Liver (tissue), 8 donors: ENCODE measurements at regions not wholly inside any gene's neighbourhood (a gene's known extent, or its start where the extent isn't known, plus 50 kb on each side); places are given as distances from the start of the nearest gene placed in this dataset.

ENCODE experiments used
- DNase-seq: peaks from one replicate; pipeline ENCODE4 v3.0.0-alpha.2; 2017; ENCODE audit warnings: low spot score
- H3K27ac ChIP-seq, 2 donors: one replicate each; pipeline ENCODE4 v1.7.0; 2013; ENCODE audit warnings: inconsistent platforms in 2 of 2, low read length in 2 of 2, control low read depth in 1 of 2, low read depth in 1 of 2, mild to moderate bottlenecking in 1 of 2
- H3K27me3 ChIP-seq, 4 donors: one replicate each; pipeline versions ENCODE4 v1.6.1 to v1.7.0; 2013; ENCODE audit warnings: low read length in 3 of 4, inconsistent platforms in 1 of 4, mild to moderate bottlenecking in 1 of 4, moderate library complexity in 1 of 4; ENCODE audit not compliant: control insufficient read depth in 4 of 4, insufficient read depth in 4 of 4
- H3K36me3 ChIP-seq, 4 donors: one replicate each; pipeline versions ENCODE4 v1.6.1 to v1.7.0; 2013; ENCODE audit warnings: low read length in 3 of 4, mild to moderate bottlenecking in 3 of 4, low read depth in 1 of 4, moderate library complexity in 1 of 4; ENCODE audit not compliant: control insufficient read depth in 4 of 4, insufficient read depth in 3 of 4
- H3K4me1 ChIP-seq, 4 donors: one replicate each; pipeline versions ENCODE4 v1.6.1 to v1.7.0; 2013; ENCODE audit warnings: low read length in 3 of 4, mild to moderate bottlenecking in 3 of 4, moderate library complexity in 1 of 4; ENCODE audit not compliant: control insufficient read depth in 4 of 4, insufficient read depth in 4 of 4
- H3K4me3 ChIP-seq, 3 donors: one replicate each; pipeline versions ENCODE4 v1.6.1 to v1.7.0; 2013; ENCODE audit warnings: low read length in 3 of 3, control low read depth in 1 of 3, low read depth in 1 of 3, mild to moderate bottlenecking in 1 of 3
- H3K9ac ChIP-seq, 2 donors: one replicate each; pipeline ENCODE4 v1.7.0; 2013; ENCODE audit warnings: low read length in 2 of 2, mild to moderate bottlenecking in 2 of 2, moderate library complexity in 2 of 2, control low read depth in 1 of 2, low read depth in 1 of 2
- H3K9me3 ChIP-seq, 4 donors: one replicate each; pipeline versions ENCODE4 v1.6.1 to v1.7.0; 2013; ENCODE audit warnings: low read length in 3 of 4; ENCODE audit not compliant: control insufficient read depth in 4 of 4
- ATF3 ChIP-seq: IDR thresholded peaks from 2 replicates; pipeline ENCODE4 v1.6.1; 2016; ENCODE audit warnings: antibody characterized with exemption
- CTCF ChIP-seq: fragments of 150-350 bp; IDR thresholded peaks from 2 replicates; pipeline ENCODE4 v1.5.1; 2017; ENCODE audit warnings: improper control_type of control experiment, low read depth, low read length; ENCODE audit not compliant: missing input control
- EGR1 ChIP-seq, 2 donors: IDR thresholded peaks; 2 replicates each; pipeline ENCODE4 v1.6.1; 2016 to 2018; ENCODE audit warnings: antibody characterized with exemption in 2 of 2, low read depth in 2 of 2
- FOXA1 ChIP-seq: IDR thresholded peaks from 2 replicates; pipeline ENCODE4 v1.6.1; 2016; ENCODE audit warnings: antibody characterized with exemption
- FOXA2 ChIP-seq: IDR thresholded peaks from 2 replicates; pipeline ENCODE4 v1.6.1; 2016; ENCODE audit warnings: antibody characterized with exemption
- GABPA ChIP-seq, 2 donors: IDR thresholded peaks in 1 of 2; conservative IDR thresholded peaks in 1 of 2; 2 replicates each; pipeline ENCODE4 v1.6.1; 2016; ENCODE audit warnings: antibody characterized with exemption in 2 of 2, mild to moderate bottlenecking in 1 of 2, moderate library complexity in 1 of 2
- HNF4A ChIP-seq, 2 donors: conservative IDR thresholded peaks; 2 replicates each; pipeline ENCODE4 v1.6.1; 2016; ENCODE audit warnings: antibody characterized with exemption in 2 of 2, mild to moderate bottlenecking in 2 of 2
- HNF4G ChIP-seq: IDR thresholded peaks from 2 replicates; pipeline ENCODE4 v1.6.1; 2016; ENCODE audit warnings: antibody characterized with exemption
- JUND ChIP-seq, 2 donors: IDR thresholded peaks; 2 replicates each; pipeline ENCODE4 v1.6.1; 2016; ENCODE audit warnings: antibody characterized with exemption in 2 of 2
- MAX ChIP-seq: IDR thresholded peaks from 2 replicates; pipeline ENCODE4 v1.6.1; 2016; ENCODE audit warnings: antibody characterized with exemption
- NR2F2 ChIP-seq: IDR thresholded peaks from 2 replicates; pipeline ENCODE4 v1.6.1; 2016; ENCODE audit warnings: antibody characterized with exemption
- RAD21 ChIP-seq, 2 donors: IDR thresholded peaks; 2 replicates each; pipeline ENCODE4 v1.6.1; 2016; ENCODE audit warnings: antibody characterized with exemption in 2 of 2, mild to moderate bottlenecking in 2 of 2
- REST ChIP-seq: IDR thresholded peaks from 2 replicates; pipeline ENCODE4 v1.6.1; 2016; ENCODE audit warnings: antibody characterized with exemption, mild to moderate bottlenecking
- RXRA ChIP-seq, 2 donors: IDR thresholded peaks; 2 replicates each; pipeline ENCODE4 v1.6.1; 2017 to 2018; ENCODE audit warnings: antibody characterized with exemption in 2 of 2, mild to moderate bottlenecking in 1 of 2
- SP1 ChIP-seq: IDR thresholded peaks from 2 replicates; pipeline ENCODE4 v1.6.1; 2018; ENCODE audit warnings: antibody characterized with exemption, mild to moderate bottlenecking
- ZBTB33 ChIP-seq: IDR thresholded peaks from 2 replicates; pipeline ENCODE4 v1.6.1; 2016; ENCODE audit warnings: antibody characterized with exemption
- WGBS: extraction: QIAGEN DNeasy Blood & Tissue Kit; methylation state at CpG from one replicate; pipeline ENCODE4 v1.1.7; 2013; 5-methylcytosine and 5-hydroxymethylcytosine counted together
- donor health status: healthy.
- donor health status: healthy.
- donor health status: healthy.
- donor health status: healthy.
- donor health status: healthy.

- DNase-seq, result no peak
- Histone ChIP-seq H3K9me3 (no peaks in the 10 kb centered on the region), H3K9ac (no peak overlapping the region), H3K36me3 (no peaks in the 10 kb centered on the region), H3K27ac (no peak overlapping the region), H3K27me3 (peaks cover 0 to 3% (median 0%) of the 10 kb centered on the region in 4 donors), H3K4me1 (no peaks in the 10 kb centered on the region), H3K4me3 (no peak overlapping the region)
- no peak for TF ChIP-seq HNF4A (conservative IDR thresholded peaks at IDR 0.05)
- no peak for TF ChIP-seq FOXA2
- TF ChIP-seq ATF3, result no peak
- TF ChIP-seq HNF4G, result no peak
- no peak for TF ChIP-seq SP1
- no peak for TF ChIP-seq RAD21 (IDR thresholded peaks at IDR 0.05)
- WGBS, result 86% methylated on average over 3 of the region's 3 CpGs
Measured at GRCh38 chr2:6341588-6342129, 524.0 kb downstream of the CMPK2 start.

- no peaks in the 10 kb centered on the region for H3K9me3 ChIP-seq
- TF ChIP-seq GABPA (IDR thresholded peaks at IDR 0.05 in 1 of 2, conservative IDR thresholded peaks at IDR 0.05 in 1 of 2) (no peak), HNF4A (conservative IDR thresholded peaks at IDR 0.05) (no peak), FOXA2 (no peak), ZBTB33 (no peak), NR2F2 (no peak), RXRA (IDR thresholded peaks at IDR 0.05) (no peak), FOXA1 (no peak), MAX (no peak), ATF3 (no peak), CTCF (no peak), REST (no peak), RAD21 (IDR thresholded peaks at IDR 0.05) (no peak), HNF4G (no peak), JUND (IDR thresholded peaks at IDR 0.05) (no peak), EGR1 (IDR thresholded peaks at IDR 0.05; ENCODE audit: low read depth in 2 of 2) (no peak)
- WGBS, result 82% methylated on average over 4 of the region's 4 CpGs
Measured at GRCh38 chr2:6342273-6342920, 523.3 kb downstream of the CMPK2 start.

More at GRCh38 chr2:6342273-6342920, 523.3 kb downstream of the CMPK2 start:
- DNase-seq, result no peak
- no peak overlapping the region for H3K27ac ChIP-seq
- H3K4me3 ChIP-seq, result no peak overlapping the region
- no peaks in the 10 kb centered on the region for H3K27me3 ChIP-seq
- H3K36me3 ChIP-seq, result no peaks in the 10 kb centered on the region
- H3K4me1 ChIP-seq, result no peaks in the 10 kb centered on the region
- H3K9ac ChIP-seq, result no peak overlapping the region
